Body of pancreas (tissue), 4 donors: ENCODE measurements at regions not wholly inside any gene's neighbourhood (a gene's known extent, or its start where the extent isn't known, plus 50 kb on each side); places are given as distances from the start of the nearest gene placed in this dataset.

Experiments
- CTCF ChIP-seq, 7 experiments: fragments of 450-650 bp in 4 of 7; fragments of 200-600 bp in 3 of 7; sonication (generic) in 3 of 7; IDR thresholded peaks; one replicate each; pipeline ENCODE4 v1.5.1; 2016 to 2019; ENCODE audit warnings: antibody characterized with exemption in 7 of 7
- POLR2A ChIP-seq, 3 donors: fragments of 450-650 bp; IDR thresholded peaks; one replicate each; pipeline ENCODE4 v1.6.1; 2016; ENCODE audit warnings: antibody characterized with exemption in 3 of 3, mild to moderate bottlenecking in 2 of 3

- TF ChIP-seq CTCF (IDR thresholded peaks at IDR 0.05) (no peak), POLR2A (IDR thresholded peaks at IDR 0.05) (no peak)
Observed at GRCh38 chr15:100769975-100770340, 109.7 kb upstream of the ALDH1A3 start.
